ENCODE measurements at regions not wholly inside any gene's neighbourhood (a gene's known extent, or its start where the extent isn't known, plus 50 kb on each side); places are given as distances from the start of the nearest gene placed in this dataset.
"Not testable (repeated sequence)": the region's sequence is repeated elsewhere in the genome, so short reads cannot be mapped to it uniquely, and the experiment has no call there.

GRCh38 chr3:94734206-94734605, 671.3 kb downstream of the NSUN3 start:
- no peak for DNase-seq

GRCh38 chr3:94735354-94735753, 672.5 kb downstream of the NSUN3 start:
- no peak for DNase-seq

GRCh38 chr3:94737116-94737515, 674.3 kb downstream of the NSUN3 start:
- DNase-seq = no peak

- DNase-seq = no peak
Observed at GRCh38 chr3:94739420-94739819, 676.6 kb downstream of the NSUN3 start.

GRCh38 chr3:94758751-94759150, 695.9 kb downstream of the NSUN3 start:
- DNase-seq = no peak

GRCh38 chr3:94772402-94772801, 709.5 kb downstream of the NSUN3 start:
- DNase-seq = no peak

- no peak for DNase-seq
Observed at GRCh38 chr3:94775746-94776145, 712.9 kb downstream of the NSUN3 start.

GRCh38 chr3:94776401-94776915, 713.6 kb downstream of the NSUN3 start:
- no peak for DNase-seq

- DNase-seq = no peak
Observed at GRCh38 chr3:94778289-94778688, 715.4 kb downstream of the NSUN3 start.

- DNase-seq = no peak
Observed at GRCh38 chr3:94778814-94779494, 716.1 kb downstream of the NSUN3 start.

GRCh38 chr3:94779699-94780098, 716.8 kb downstream of the NSUN3 start:
- no peak for DNase-seq

- no peak for DNase-seq
Observed at GRCh38 chr3:94784274-94784673, 721.4 kb downstream of the NSUN3 start.

- DNase-seq = no peak
Observed at GRCh38 chr3:94787066-94787465, 724.2 kb downstream of the NSUN3 start.

GRCh38 chr3:94787734-94788270, 724.9 kb downstream of the NSUN3 start:
- no peak for DNase-seq

- DNase-seq = no peak
Observed at GRCh38 chr3:94794563-94794962, 731.7 kb downstream of the NSUN3 start.

- no peak for DNase-seq
Observed at GRCh38 chr3:94799420-94800060, 736.7 kb downstream of the NSUN3 start.

- DNase-seq = no peak
Observed at GRCh38 chr3:94811836-94812235, 749.0 kb downstream of the NSUN3 start.

GRCh38 chr3:94821241-94821640, 758.4 kb downstream of the NSUN3 start:
- DNase-seq = no peak

GRCh38 chr3:94822298-94822697, 759.4 kb downstream of the NSUN3 start:
- DNase-seq = no peak

- not testable (repeated sequence) for DNase-seq
Observed at GRCh38 chr3:94846251-94846650, 783.4 kb downstream of the NSUN3 start.

- peak; percentile 56 for DNase-seq
Observed at GRCh38 chr3:94862703-94863102, 799.8 kb downstream of the NSUN3 start.

- no peak for DNase-seq
Observed at GRCh38 chr3:94869059-94869547, 806.2 kb downstream of the NSUN3 start.

- no peak for DNase-seq
Observed at GRCh38 chr3:94873751-94874150, 810.9 kb downstream of the NSUN3 start.

GRCh38 chr3:94875149-94875548, 812.3 kb downstream of the NSUN3 start:
- no peak for DNase-seq

Measured in hematopoietic multipotent progenitor cell treated with erythropoietin and hydrocortisone succinate and interleukin-3 and kit ligand, for 4 days (in vitro differentiated cells).